Common myeloid progenitor, CD34-positive (primary cell): ENCODE measurements at regions not wholly inside any gene's neighbourhood (a gene's known extent, or its start where the extent isn't known, plus 50 kb on each side); places are given as distances from the start of the nearest gene placed in this dataset.
A peak's percentile ranks its signal among the peaks of the same experiment; 100 is the strongest.

Experiments
- CTCF ChIA-PET: fragments of 350-600 bp; sonication (Branson Sonifier 250); formaldehyde crosslinking; loops from one replicate; lab custom pipeline; 2021; ENCODE audit warnings: antibody characterized with exemption; lab: Charles Lee
- POLR2A ChIA-PET: fragments of 350-600 bp; sonication (Branson Sonifier 250); formaldehyde crosslinking; loops from one replicate; lab custom pipeline; 2021; ENCODE audit warnings: antibody characterized with exemption; lab: Charles Lee
- DNase-seq, 3 donors: peaks; one replicate each; pipeline versions ENCODE4 v3.0.0 to v3.0.0-alpha.2; 2013
- H3K27ac ChIP-seq, 2 experiments: 1 replicate in 1 of 2; 2 replicates in 1 of 2; pipeline ENCODE4 v1.7.0; 2013; ENCODE audit warnings: inconsistent platforms in 2 of 2, low read length in 2 of 2, mild to moderate bottlenecking in 2 of 2, low read depth in 1 of 2, moderate library complexity in 1 of 2; ENCODE audit not compliant: severe bottlenecking in 2 of 2, insufficient read depth in 1 of 2, poor library complexity in 1 of 2
- H3K27me3 ChIP-seq, 5 experiments: replicated peaks in 2 of 5; 1 replicate in 3 of 5; 2 replicates in 2 of 5; pipeline versions ENCODE4 v1.6.1 to v1.7.0; 2013; ENCODE audit warnings: low read length in 4 of 5, mild to moderate bottlenecking in 2 of 5, moderate library complexity in 2 of 5, inconsistent platforms in 1 of 5; ENCODE audit not compliant: insufficient read depth in 5 of 5, control insufficient read depth in 4 of 5
- H3K36me3 ChIP-seq, 4 experiments: 1 replicate in 2 of 4; 2 replicates in 2 of 4; pipeline versions ENCODE4 v1.6.1 to v1.7.0; 2013; ENCODE audit warnings: low read length in 3 of 4, control low read depth in 1 of 4, mild to moderate bottlenecking in 1 of 4; ENCODE audit not compliant: control insufficient read depth in 4 of 4, insufficient read depth in 4 of 4
- H3K4me1 ChIP-seq, 4 experiments: 1 replicate in 3 of 4; 2 replicates in 1 of 4; pipeline versions ENCODE4 v1.6.1 to v1.7.1; 2013; ENCODE audit warnings: low read length in 3 of 4, mild to moderate bottlenecking in 3 of 4, control low read depth in 1 of 4, inconsistent platforms in 1 of 4, moderate library complexity in 1 of 4; ENCODE audit not compliant: control insufficient read depth in 4 of 4, insufficient read depth in 4 of 4; ENCODE audit errors: control extremely low read depth in 1 of 4
- H3K4me3 ChIP-seq, 7 experiments: 1 replicate in 4 of 7; 2 replicates in 3 of 7; pipeline versions ENCODE4 v1.5.1 to v1.7.0; 2013; ENCODE audit warnings: mild to moderate bottlenecking in 7 of 7, low read length in 6 of 7, moderate library complexity in 6 of 7, inconsistent platforms in 2 of 7, low read depth in 2 of 7, control low read depth in 1 of 7; ENCODE audit not compliant: insufficient read depth in 4 of 7, control insufficient read depth in 1 of 7; ENCODE audit errors: extremely low read depth in 1 of 7
- H3K9me3 ChIP-seq, 5 experiments: 1 replicate in 4 of 5; 2 replicates in 1 of 5; pipeline versions ENCODE4 v1.6.1 to v1.7.1; 2013; ENCODE audit warnings: low read length in 4 of 5, mild to moderate bottlenecking in 2 of 5, inconsistent platforms in 1 of 5, low read depth in 1 of 5, moderate library complexity in 1 of 5; ENCODE audit not compliant: control insufficient read depth in 4 of 5, insufficient read depth in 2 of 5; ENCODE audit errors: control extremely low read depth in 1 of 5
- WGBS: methylation state at CpG from one replicate; pipeline ENCODE4 v1.1.5; 2013; ENCODE audit not compliant: insufficient coverage; 5-methylcytosine and 5-hydroxymethylcytosine counted together

DNA sequence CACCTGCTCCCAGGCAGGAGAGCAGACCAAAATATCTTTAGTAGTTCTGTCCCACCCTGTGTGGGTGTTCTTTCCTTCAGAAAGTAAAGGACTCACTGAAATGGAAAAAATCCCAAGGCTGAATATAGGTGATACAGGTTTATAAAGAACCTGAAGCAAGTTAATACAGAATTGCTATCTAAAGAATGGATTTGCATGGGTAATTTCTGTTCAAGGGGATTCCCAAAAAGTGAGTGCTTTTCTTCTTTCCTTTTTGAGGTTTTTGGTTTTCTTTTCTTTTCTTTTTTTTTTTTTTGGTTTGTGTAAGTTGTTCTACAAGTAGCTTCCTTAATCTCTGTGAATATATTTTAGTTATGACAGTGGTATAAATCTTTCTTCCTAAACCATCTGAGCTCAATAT, 560.7 kb upstream of the BOD1L1 start:
- H3K9me3 ChIP-seq, result peaks cover 0 to 1% (median 0%) of the 10 kb centered on the region in 5 experiments
- H3K27ac ChIP-seq, result no peak overlapping the region
- DNase-seq, result no peak
- no peaks in the 10 kb centered on the region for H3K36me3 ChIP-seq
- peaks cover 0 to 7% (median 0%) of the 10 kb centered on the region in 4 experiments for H3K4me1 ChIP-seq
- CTCF ChIA-PET, result no interaction called here
- H3K4me3 ChIP-seq, result no peak overlapping the region
- POLR2A ChIA-PET, result no interaction called here
- no peaks in the 10 kb centered on the region for H3K27me3 ChIP-seq

DNA sequence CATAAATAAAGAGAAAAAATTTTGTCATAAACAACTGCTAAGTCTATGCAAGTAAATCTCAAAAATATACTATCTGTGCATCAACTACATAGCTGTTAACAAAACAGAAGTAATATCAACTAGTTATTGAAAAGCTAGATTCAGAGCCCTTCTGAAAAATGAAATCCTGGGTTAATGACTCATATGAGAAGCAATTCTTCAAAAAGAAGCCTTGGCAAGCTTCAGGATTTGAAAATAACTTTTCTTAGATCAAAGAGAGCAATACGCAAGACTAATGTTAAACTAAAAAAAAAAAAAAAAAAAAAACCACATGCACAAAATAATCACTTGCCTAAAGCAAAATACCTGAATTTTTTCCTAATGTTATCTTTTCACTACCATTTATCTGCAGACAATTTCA, 566.1 kb upstream of the BOD1L1 start:
- H3K9me3 ChIP-seq, result no peaks in the 10 kb centered on the region
- CTCF ChIA-PET, result no interaction called here
- 100% methylated on average over 1 of the region's 1 CpG for WGBS
- POLR2A ChIA-PET, result no interaction called here
- H3K4me3 ChIP-seq, result no peak overlapping the region
- no peaks in the 10 kb centered on the region for H3K36me3 ChIP-seq
- DNase-seq, result no peak
- no peaks in the 10 kb centered on the region for H3K4me1 ChIP-seq
- H3K27ac ChIP-seq, result no peak overlapping the region
- no peaks in the 10 kb centered on the region for H3K27me3 ChIP-seq

DNA sequence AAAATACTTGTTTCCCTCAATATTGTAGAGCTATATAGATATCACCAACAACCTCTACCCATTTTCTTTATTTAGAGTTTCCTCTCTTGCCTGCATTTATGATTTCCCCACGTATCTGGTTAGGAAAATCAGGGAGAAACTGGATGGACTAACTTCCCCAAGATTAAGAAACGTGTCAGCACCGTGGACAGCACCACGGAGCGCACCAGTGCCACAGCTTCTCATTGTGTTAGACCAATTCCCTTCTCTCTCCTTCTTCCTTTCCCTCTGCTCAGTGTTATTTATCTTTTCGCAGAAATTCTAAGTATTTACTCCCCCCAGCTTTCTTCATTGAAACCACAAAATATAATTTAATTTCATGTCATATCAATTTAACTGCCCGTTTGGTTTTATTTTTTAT, 568.6 kb upstream of the BOD1L1 start:
- POLR2A ChIA-PET, result no interaction called here
- CTCF ChIA-PET, result no interaction called here
- Histone ChIP-seq H3K36me3 (no peaks in the 10 kb centered on the region), H3K4me1 (no peaks in the 10 kb centered on the region), H3K4me3 (no peak overlapping the region), H3K27me3 (no peaks in the 10 kb centered on the region), H3K27ac (no peak overlapping the region), H3K9me3 (no peaks in the 10 kb centered on the region)
- peak; percentile 16 to 57 (median 56) for DNase-seq
- WGBS, result 13% methylated on average over 5 of the region's 7 CpGs

DNA sequence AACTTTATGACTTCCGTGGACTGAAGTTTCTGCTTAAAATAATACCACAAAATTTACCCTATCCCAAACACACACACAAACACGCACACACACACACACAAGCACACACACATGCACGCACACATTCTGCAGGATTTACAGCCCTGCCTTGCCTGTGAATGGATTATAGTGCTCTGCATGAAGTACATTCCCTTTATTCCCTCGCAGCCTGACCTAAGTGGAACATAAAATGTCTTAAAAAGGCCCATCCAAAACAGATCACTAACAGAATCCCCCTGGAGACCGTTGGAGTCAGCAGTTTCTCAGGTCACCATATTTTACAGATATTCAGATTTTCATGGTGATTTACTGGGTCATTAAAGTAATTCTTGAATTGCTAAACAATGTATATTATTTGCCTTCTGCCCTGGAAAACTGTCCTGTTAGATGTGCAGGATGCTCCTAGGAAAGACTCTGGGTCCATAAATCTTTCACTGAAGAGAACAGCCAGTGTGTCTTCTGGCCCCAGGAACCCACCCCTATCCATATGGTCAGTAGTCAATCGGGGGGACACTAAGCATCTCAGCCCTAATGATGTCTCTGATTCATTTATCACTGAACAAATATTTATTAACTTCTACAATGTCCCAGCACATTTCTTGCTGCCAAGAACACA, 587.7 kb upstream of the BOD1L1 start:
- Histone ChIP-seq H3K27ac (no peak overlapping the region), H3K36me3 (no peaks in the 10 kb centered on the region), H3K4me1 (no peaks in the 10 kb centered on the region), H3K4me3 (no peak overlapping the region), H3K27me3 (no peaks in the 10 kb centered on the region), H3K9me3 (peaks cover 0 to 5% (median 2%) of the 10 kb centered on the region in 5 experiments)
- POLR2A ChIA-PET, result no interaction called here
- 100% methylated on average over 4 of the region's 6 CpGs for WGBS
- CTCF ChIA-PET, result no interaction called here
- DNase-seq, result no peak

DNA sequence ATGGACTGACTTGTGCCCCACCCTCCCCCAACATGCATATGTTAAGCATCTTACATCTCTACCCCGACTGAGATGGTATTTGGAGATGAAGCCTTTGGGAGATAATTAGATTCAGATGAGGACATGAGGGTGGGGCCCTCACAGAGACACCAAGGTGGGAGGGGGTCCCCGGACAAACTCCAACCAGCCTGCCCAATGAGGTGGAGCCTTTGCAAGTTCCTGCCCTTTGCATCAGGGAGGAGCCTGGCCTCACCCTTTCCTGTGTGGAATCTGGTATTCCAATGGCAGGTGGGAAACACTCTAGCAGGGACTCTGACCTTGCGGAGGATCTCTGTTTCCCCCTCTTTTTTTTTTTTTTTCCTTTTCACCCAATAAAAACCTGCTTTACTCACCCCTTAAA, 589.9 kb upstream of the BOD1L1 start:
- no peak overlapping the region for H3K4me3 ChIP-seq
- WGBS, result 89% methylated on average over 1 of the region's 3 CpGs
- no peaks in the 10 kb centered on the region for H3K27me3 ChIP-seq
- H3K4me1 ChIP-seq, result no peaks in the 10 kb centered on the region
- peaks cover 0 to 3% (median 2%) of the 10 kb centered on the region in 5 experiments for H3K9me3 ChIP-seq
- no peak overlapping the region for H3K27ac ChIP-seq
- DNase-seq, result no peak
- ChIA-PET CTCF (no interaction called here), POLR2A (no interaction called here)
- H3K36me3 ChIP-seq, result no peaks in the 10 kb centered on the region

DNA sequence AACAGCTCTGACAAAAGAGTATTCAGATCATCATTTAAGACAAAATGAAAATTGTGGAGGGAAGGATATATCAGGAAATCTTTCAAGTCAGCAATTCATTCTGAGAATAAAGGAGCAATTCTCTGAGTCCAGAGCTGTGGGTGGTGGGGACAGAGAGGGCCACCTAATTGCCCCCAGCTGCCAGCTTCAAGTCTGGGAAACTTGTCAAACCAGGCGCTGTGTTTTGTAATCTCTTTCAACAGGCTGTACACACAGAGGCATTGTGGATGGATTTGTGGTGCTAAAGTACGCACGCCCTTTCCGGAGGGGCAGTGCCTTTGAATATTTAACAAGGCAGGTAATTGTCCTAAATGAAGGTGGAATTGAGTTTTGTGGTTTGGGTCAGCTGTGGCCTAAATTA, 591.1 kb upstream of the BOD1L1 start:
- H3K27me3 ChIP-seq, result no peaks in the 10 kb centered on the region
- H3K4me3 ChIP-seq, result no peak overlapping the region
- ChIA-PET POLR2A (no interaction called here), CTCF (no interaction called here)
- no peak overlapping the region for H3K27ac ChIP-seq
- no peaks in the 10 kb centered on the region for H3K36me3 ChIP-seq
- H3K4me1 ChIP-seq, result no peaks in the 10 kb centered on the region
- no peak for DNase-seq
- 100% methylated on average over 4 of the region's 4 CpGs for WGBS
- H3K9me3 ChIP-seq, result no peaks in the 10 kb centered on the region

DNA sequence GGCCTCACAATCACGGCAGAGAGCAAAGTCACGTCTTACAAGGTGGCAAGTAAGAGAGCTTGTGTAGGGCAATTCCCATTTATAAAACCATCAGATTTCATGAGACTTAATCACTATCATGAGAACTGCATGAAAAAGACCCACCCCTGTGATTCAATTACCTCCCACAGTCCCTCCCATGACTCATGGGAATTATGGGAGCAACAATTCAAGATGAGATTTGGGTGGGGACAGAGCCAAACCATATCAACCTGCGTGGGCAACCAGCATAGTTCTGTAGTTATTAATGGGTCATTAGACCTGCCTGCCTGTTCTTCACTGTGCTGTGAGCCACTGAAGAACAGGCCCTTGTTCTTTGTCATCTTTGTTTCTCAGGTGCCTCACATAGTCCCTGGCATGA, 593.7 kb upstream of the BOD1L1 start:
- POLR2A ChIA-PET, result no interaction called here

More for the DNA sequence above, 593.7 kb upstream of the BOD1L1 start:
- Histone ChIP-seq H3K27me3 (no peaks in the 10 kb centered on the region), H3K36me3 (no peaks in the 10 kb centered on the region), H3K4me3 (no peak overlapping the region), H3K4me1 (no peaks in the 10 kb centered on the region), H3K9me3 (no peaks in the 10 kb centered on the region), H3K27ac (no peak overlapping the region)
- CTCF ChIA-PET, result no interaction called here
- WGBS, result 96% methylated on average over 3 of the region's 3 CpGs
- DNase-seq, result no peak
